ENCODE measurements at regions not wholly inside any gene's neighbourhood (a gene's known extent, or its start where the extent isn't known, plus 50 kb on each side); places are given as distances from the start of the nearest gene placed in this dataset.
A peak's percentile ranks its signal among the peaks of the same experiment; 100 is the strongest.
"Not testable (repeated sequence)": the region's sequence is repeated elsewhere in the genome, so short reads cannot be mapped to it uniquely, and the experiment has no call there.

DNA sequence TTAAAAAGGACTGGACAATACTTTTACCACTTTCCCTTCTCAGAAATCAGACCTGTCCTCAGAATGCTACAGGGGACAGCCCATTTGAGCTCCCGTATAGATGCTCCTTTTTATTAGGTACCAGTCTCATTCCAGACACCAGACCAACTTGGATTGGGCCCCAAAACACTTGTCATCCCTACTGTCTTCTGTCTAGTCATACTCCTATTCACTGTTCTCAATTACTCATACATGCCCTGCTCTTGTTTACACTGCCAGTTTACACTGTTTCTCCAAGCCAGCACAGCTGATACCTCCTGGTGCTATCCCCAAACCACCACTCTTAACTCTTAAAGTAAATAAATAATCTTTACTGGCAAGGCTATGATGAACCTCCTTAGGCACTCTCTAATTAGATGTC, 1026.4 kb upstream of the PCDH10 start:
- not testable (repeated sequence) for ATAC-seq (replicated peaks); H3K36me3 Mint-ChIP-seq (ENCODE audit: insufficient read depth); H3K4me3 Mint-ChIP-seq; H3K4me1 Mint-ChIP-seq (ENCODE audit: low read depth in 2 of 2); H3K27ac Mint-ChIP-seq; DNase-seq; H3K27me3 Mint-ChIP-seq
- H3K9me3 Mint-ChIP-seq: peaks cover 32 to 47% of the 10 kb centered on the region in 2 donors

DNA sequence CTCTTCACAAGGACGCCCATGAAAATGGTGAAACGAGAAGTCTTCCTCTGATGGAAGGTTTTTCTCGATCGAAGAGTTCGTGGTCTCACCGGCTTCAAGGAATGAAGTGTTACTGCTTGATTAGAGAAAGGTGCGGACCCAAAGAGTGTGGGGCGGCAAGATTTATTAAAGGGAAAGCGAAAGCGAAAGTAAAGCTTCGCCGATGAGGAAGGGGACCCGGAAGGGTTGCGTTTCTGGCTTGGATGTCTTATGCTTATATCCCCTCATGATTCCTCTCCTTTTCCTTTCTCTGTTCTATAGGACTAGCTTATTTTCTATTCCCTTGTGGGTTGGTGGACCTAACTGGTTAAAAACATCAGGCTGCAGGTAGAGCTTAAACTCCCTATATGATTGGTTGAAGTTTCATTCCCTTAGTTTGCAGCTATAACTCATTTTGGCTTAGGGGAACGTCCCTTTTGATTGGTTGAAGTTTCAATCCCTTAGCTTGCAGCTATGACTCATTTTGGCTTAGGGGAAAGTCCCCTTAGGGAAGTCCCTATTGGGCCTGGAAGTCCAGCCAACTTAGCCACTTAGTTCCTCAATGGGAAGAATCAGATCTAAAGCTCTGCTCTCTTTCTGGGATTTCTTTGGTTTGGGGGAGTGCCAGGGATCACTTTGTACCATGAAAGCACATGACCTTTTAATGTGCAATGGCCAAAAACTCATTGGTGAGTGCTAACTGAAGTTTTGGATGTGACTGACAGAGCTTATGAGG, 1025.0 kb upstream of the PCDH10 start:
- ATAC-seq (replicated peaks) (no peak), DNase-seq (no peak)
- Mint-ChIP-seq H3K27ac (no peak overlapping the region), H3K9me3 (peaks cover 25 to 39% of the 10 kb centered on the region in 2 donors), H3K4me1 (ENCODE audit: low read depth in 2 of 2) (no peaks in the 10 kb centered on the region), H3K36me3 (ENCODE audit: insufficient read depth) (peaks cover 2% of the 10 kb centered on the region), H3K27me3 (no peaks in the 10 kb centered on the region), H3K4me3 (peak overlapping the region in 1 of 2 donors; percentile 49)

DNA sequence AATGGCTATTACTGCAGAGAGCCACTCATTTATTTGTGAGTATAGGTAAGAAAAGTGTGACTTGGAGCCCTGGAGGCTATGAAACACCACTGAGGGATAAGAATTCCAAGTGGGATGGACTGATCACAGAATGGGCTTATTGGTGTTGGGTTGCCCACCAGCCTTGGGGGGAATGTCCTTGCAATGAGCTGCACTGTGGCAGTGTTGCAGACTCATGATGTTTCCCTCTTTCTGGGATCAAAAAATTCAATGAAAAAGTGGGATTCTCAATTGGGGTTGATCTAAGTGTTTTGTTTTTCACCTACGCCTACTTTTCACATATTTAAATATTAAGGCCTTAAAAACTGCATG, 1024.5 kb upstream of the PCDH10 start:
- no peaks in the 10 kb centered on the region for H3K4me1 Mint-ChIP-seq (ENCODE audit: low read depth in 2 of 2)
- peaks cover 20 to 33% of the 10 kb centered on the region in 2 donors for H3K9me3 Mint-ChIP-seq
- H3K27me3 Mint-ChIP-seq: no peaks in the 10 kb centered on the region
- ATAC-seq (replicated peaks) (no peak), DNase-seq (no peak)
- H3K27ac Mint-ChIP-seq: no peak overlapping the region
- H3K36me3 Mint-ChIP-seq (ENCODE audit: insufficient read depth): peaks cover 2% of the 10 kb centered on the region
- H3K4me3 Mint-ChIP-seq: no peak overlapping the region

DNA sequence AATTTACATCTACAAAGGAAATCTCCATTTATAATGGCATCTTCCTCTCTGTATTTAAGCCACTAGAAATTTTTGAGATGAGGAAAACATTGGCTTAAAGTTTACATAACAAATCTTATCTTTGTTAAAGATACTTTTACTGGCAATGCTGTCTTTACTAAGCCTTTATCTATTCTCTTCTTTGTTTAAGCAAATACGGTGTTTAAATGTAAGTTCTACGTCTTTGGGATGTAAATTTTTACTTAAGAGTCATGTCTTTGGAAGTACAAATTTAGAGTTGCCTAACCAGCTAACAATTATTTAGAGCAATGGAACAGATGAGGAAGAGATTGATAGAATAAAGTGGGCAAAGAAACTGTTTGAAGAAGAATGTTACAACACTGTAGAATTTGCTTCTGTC, 1024.0 kb upstream of the PCDH10 start:
- Mint-ChIP-seq H3K36me3 (ENCODE audit: insufficient read depth) (peaks cover 2% of the 10 kb centered on the region), H3K27me3 (no peaks in the 10 kb centered on the region), H3K4me1 (ENCODE audit: low read depth in 2 of 2) (no peaks in the 10 kb centered on the region), H3K9me3 (peaks cover 16 to 28% of the 10 kb centered on the region in 2 donors), H3K4me3 (no peak overlapping the region), H3K27ac (no peak overlapping the region)
- no peak for ATAC-seq (replicated peaks)
- no peak for DNase-seq

DNA sequence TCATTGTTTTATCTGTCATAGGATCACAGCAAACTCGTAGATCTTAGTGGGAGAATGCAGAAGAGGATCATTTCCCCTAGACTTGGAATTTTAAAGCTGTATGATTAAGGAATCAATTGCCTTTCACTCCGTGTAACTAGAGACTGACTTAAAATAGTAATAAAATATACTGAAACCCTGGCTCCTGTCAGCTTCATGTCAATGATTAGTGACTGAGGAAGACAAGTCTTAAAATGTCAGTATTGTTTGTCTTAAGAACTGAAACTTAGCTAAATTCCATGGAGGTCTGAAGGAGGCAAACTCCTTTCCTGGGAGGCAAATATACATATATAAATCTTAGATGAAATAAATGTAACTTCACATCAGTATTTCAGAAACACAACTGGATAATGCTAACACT, 1016.7 kb upstream of the PCDH10 start:
- peaks cover 2 to 7% of the 10 kb centered on the region in 2 donors for H3K9me3 Mint-ChIP-seq
- H3K27ac Mint-ChIP-seq: no peak overlapping the region
- DNase-seq: no peak
- H3K27me3 Mint-ChIP-seq: no peaks in the 10 kb centered on the region
- no peak for ATAC-seq (replicated peaks)
- no peaks in the 10 kb centered on the region for H3K36me3 Mint-ChIP-seq (ENCODE audit: insufficient read depth)
- no peak overlapping the region for H3K4me3 Mint-ChIP-seq
- H3K4me1 Mint-ChIP-seq (ENCODE audit: low read depth in 2 of 2): no peaks in the 10 kb centered on the region

DNA sequence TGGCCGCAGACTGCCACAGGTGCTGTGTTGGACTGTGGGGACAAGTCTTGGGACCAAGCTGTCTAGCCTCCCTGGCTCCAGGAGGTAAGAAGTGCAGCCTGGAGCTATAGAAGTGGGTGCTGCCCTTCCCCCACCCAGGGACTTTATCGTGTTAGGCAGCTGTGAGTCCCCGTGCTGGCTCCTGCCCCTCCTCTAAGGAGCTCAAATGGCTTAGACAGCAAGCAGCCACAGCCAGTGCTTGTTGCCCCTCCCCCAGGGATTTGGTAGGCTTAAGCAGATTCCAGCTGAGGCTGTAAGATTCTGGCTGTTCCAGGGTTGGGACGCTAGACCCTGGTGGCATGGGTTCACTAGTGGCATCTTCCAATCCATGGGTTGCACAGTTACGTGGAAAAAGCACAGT, 979.4 kb upstream of the PCDH10 start:
- DNase-seq (no peak), ATAC-seq (replicated peaks) (no peak)
- Mint-ChIP-seq H3K9me3 (peaks cover 15 to 16% of the 10 kb centered on the region in 2 donors), H3K27ac (no peak overlapping the region), H3K4me3 (no peak overlapping the region), H3K27me3 (no peaks in the 10 kb centered on the region), H3K4me1 (ENCODE audit: low read depth in 2 of 2) (no peaks in the 10 kb centered on the region), H3K36me3 (ENCODE audit: insufficient read depth) (no peaks in the 10 kb centered on the region)

DNA sequence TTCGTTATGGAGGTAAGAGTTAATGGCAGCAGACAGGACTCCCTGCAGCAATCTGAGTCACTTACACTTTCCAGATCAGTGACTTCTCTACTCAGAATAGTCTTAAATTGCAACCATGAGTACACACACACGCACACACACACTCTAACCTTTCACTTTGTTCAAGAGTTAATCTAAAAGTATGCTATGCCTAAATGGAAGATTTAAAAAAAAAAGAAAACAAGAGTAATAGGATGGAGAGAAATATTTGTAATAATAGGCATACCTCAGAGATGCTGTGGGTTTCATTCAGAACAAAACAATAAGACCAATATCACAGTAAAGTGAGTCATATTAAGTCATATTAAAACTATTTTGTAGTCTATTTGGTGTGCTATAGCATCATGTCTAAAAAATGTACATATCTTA, 969.1 kb upstream of the PCDH10 start:
- ATAC-seq (replicated peaks) (no peak), DNase-seq (no peak)
- Mint-ChIP-seq H3K27me3 (no peaks in the 10 kb centered on the region), H3K4me1 (ENCODE audit: low read depth in 2 of 2) (no peaks in the 10 kb centered on the region), H3K36me3 (ENCODE audit: insufficient read depth) (no peaks in the 10 kb centered on the region), H3K27ac (no peak overlapping the region), H3K9me3 (peaks cover 0 to 3% of the 10 kb centered on the region in 2 donors), H3K4me3 (no peak overlapping the region)

DNA sequence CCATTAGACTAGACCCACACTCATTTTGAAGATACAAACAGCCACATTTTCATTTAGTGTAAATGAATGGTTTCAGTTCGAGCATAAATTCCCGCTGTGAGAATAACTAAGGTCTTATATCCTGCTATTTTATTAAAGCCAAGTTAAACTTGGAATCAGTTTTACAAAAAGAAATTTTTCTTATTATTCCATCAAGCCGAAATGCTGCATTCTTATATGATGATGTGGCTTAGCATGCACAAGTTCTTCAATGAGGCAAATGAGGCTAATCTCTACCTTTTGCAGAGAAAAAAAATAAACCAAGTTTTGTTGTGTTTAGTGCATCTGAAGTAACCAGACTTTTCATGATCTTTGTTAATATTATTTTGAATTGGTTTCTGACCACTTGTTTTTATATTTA, 953.9 kb upstream of the PCDH10 start:
- DNase-seq: no peak
- H3K27me3 Mint-ChIP-seq: no peaks in the 10 kb centered on the region
- H3K4me3 Mint-ChIP-seq: no peak overlapping the region
- no peaks in the 10 kb centered on the region for H3K36me3 Mint-ChIP-seq (ENCODE audit: insufficient read depth)
- H3K27ac Mint-ChIP-seq: no peak overlapping the region
- H3K9me3 Mint-ChIP-seq: peaks cover 1 to 6% of the 10 kb centered on the region in 2 donors
- ATAC-seq (replicated peaks): no peak
- H3K4me1 Mint-ChIP-seq (ENCODE audit: low read depth in 2 of 2): no peaks in the 10 kb centered on the region

DNA sequence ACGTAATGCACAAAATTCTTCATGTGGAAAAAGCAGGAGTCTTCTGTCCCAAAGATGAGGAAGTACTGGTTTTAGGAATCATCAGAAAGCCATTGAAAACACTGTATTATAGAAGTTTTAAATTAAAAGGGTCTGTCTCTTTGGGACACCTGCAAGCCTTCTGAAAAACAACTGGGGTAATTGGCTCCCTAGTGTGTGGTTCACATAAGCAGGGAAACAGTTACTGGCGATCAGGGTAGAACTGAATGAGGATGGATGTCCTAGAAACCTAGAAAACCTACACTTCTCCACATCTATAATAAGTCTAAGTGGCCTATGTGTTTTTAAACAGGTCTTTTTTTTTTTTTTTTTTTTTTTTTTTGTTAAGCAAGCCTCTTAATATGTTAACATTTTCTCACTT, 945.5 kb upstream of the PCDH10 start:
- Mint-ChIP-seq H3K36me3 (ENCODE audit: insufficient read depth) (no peaks in the 10 kb centered on the region), H3K27me3 (no peaks in the 10 kb centered on the region), H3K4me3 (no peak overlapping the region), H3K27ac (no peak overlapping the region), H3K4me1 (ENCODE audit: low read depth in 2 of 2) (no peaks in the 10 kb centered on the region), H3K9me3 (peaks cover 2 to 6% of the 10 kb centered on the region in 2 donors)
- no peak for ATAC-seq (replicated peaks)
- no peak for DNase-seq

DNA sequence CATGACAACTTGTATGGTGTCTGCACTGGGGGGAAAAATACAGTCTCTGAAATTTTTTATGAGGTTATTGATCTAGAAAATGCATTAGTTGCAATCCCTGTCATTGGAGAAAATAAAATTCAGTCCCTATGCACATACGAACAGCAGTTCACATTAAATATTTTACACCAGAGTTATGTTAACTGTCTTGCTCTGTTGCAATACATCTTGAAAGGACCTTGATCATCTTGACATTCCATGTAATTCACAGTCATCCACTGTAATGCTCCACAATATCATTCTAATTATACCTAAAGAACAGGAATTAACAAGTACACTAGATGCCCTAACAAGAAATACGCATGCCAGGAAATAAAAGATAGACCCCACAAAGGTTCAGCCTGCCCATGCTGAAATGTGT, 934.6 kb upstream of the PCDH10 start:
- DNase-seq: no peak
- Mint-ChIP-seq H3K27ac (no peak overlapping the region), H3K4me1 (ENCODE audit: low read depth in 2 of 2) (no peaks in the 10 kb centered on the region), H3K9me3 (peaks cover 7% of the 10 kb centered on the region in 2 donors), H3K36me3 (ENCODE audit: insufficient read depth) (no peaks in the 10 kb centered on the region), H3K27me3 (no peaks in the 10 kb centered on the region), H3K4me3 (no peak overlapping the region)
- no peak for ATAC-seq (replicated peaks)

DNA sequence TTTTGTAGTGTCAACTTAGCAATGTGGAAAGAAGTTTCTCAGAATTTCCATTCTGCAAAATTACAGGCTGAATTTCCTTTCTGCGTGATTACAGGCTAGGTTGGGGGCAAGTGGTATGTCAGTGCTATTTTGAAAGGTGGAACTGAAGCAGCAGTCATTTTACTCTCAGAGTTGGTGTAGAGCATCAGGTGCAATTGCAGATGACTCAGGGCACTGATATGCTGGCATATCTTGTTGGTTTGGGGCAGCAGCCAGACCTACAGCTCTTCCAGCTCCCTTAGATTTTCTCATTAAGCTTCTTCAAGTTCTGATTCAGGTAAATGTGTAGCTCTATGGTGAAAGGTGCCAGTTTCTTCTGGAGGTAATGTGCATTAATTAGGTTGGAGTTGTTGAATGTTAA, 930.7 kb upstream of the PCDH10 start:
- H3K27ac Mint-ChIP-seq: no peak overlapping the region
- H3K27me3 Mint-ChIP-seq: no peaks in the 10 kb centered on the region
- no peaks in the 10 kb centered on the region for H3K4me1 Mint-ChIP-seq (ENCODE audit: low read depth in 2 of 2)
- DNase-seq (no peak), ATAC-seq (replicated peaks) (no peak)
- no peaks in the 10 kb centered on the region for H3K36me3 Mint-ChIP-seq (ENCODE audit: insufficient read depth)
- H3K4me3 Mint-ChIP-seq: no peak overlapping the region
- peaks cover 8 to 26% of the 10 kb centered on the region in 2 donors for H3K9me3 Mint-ChIP-seq

DNA sequence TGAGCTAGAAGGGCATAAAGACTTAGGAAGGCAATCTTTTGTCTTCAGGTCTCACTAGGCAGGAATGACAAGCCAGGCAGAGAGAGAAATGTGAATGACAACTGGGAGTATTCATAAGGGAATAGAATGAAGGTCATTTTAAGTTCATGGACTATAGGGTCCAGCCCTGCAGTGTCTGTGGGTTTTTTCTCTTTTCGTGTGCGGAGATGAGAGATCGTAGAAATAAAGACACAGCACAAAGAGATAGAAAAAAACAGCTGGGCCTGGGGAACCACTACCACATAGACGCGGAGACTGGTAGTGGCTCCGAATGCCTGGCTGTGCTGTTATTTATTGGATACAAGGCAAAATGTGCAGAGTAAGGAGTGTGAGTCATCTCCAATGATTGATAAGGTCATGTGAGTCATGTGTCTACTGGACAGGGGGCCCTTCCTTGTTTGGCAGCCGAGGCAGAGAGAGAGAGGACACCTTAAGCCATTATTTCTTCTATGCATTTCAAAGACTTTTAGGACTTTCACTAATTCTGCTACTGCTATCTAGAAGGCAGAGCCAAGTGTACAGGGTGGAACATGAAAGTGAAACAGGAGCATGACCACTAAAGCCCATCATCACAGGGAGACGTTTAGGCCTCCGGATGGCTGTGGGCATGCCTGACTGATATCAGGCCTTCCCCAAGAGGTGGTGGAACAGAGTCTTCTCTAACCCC, 921.8 kb upstream of the PCDH10 start:
- Mint-ChIP-seq H3K36me3 (ENCODE audit: insufficient read depth) (no peaks in the 10 kb centered on the region), H3K9me3 (peaks cover 14 to 23% of the 10 kb centered on the region in 2 donors), H3K27me3 (no peaks in the 10 kb centered on the region), H3K4me1 (ENCODE audit: low read depth in 2 of 2) (no peaks in the 10 kb centered on the region), H3K27ac (no peak overlapping the region), H3K4me3 (no peak overlapping the region)
- ATAC-seq (replicated peaks) (no peak), DNase-seq (no peak)

DNA sequence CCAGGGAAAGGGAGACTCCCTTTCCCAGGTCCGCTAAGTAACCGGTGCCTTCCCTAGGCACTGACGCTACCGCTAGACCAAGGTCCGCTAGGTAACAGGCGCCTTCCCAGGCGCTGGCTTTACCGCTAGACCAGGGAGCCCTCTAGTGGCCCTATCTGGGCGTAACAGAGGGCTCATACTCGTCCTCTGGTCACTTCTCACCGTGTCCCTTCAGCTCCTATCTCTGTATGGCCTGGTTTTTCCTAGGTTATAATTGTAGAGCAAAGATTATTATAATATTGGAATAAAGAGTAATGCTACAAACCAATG, 921.3 kb upstream of the PCDH10 start:
- ATAC-seq (replicated peaks); H3K36me3 Mint-ChIP-seq (ENCODE audit: insufficient read depth); H3K27ac Mint-ChIP-seq; H3K4me1 Mint-ChIP-seq (ENCODE audit: low read depth in 2 of 2); H3K4me3 Mint-ChIP-seq; H3K27me3 Mint-ChIP-seq; DNase-seq: not testable (repeated sequence)
- peaks cover 12 to 18% of the 10 kb centered on the region in 2 donors for H3K9me3 Mint-ChIP-seq

DNA sequence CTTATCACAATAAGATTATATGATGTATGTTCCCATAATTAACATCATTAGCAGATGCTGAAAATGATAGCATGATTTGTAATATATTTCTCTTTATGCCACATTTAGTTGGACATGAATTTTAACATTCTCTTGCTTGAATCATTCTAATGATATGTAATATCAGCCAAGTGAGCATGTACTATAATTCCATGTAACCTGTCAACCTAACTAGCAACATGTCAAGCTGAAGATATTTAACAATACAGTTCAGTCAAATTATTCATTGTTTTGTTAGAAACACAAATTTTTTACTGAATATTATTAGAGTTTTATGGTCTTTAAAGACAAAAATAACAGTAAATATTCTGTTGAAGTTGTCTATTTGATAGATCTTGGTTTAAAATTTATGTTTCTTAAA, 920.4 kb upstream of the PCDH10 start:
- DNase-seq: no peak
- H3K9me3 Mint-ChIP-seq: peaks cover 12 to 23% of the 10 kb centered on the region in 2 donors
- no peaks in the 10 kb centered on the region for H3K4me1 Mint-ChIP-seq (ENCODE audit: low read depth in 2 of 2)
- H3K27ac Mint-ChIP-seq: no peak overlapping the region
- H3K4me3 Mint-ChIP-seq: no peak overlapping the region
- H3K36me3 Mint-ChIP-seq (ENCODE audit: insufficient read depth): no peaks in the 10 kb centered on the region
- ATAC-seq (replicated peaks): no peak
- no peaks in the 10 kb centered on the region for H3K27me3 Mint-ChIP-seq
